ENCODE measurements at regions not wholly inside any gene's neighbourhood (a gene's known extent, or its start where the extent isn't known, plus 50 kb on each side); places are given as distances from the start of the nearest gene placed in this dataset.

DNA sequence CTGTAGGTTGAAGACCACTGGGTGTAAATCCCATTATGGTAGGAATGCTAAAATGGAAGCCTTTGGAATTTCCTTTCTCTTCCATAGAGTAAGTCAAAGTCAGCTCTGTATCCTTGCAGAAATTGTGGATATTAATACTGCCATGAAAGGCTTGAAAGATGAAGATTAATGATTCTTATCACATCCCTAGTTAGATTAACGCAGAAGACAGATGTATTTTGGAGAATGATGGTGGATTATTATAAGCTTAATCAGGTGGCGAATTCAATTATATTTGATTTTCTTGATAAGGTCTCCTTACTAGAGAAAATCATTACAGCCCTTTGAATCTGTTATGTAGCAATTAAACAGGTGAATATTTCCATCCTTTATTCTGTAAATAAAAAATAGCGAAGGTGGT lies 270.1 kb downstream of the PHF14 start:
- H3K4me1 ChIP-seq (ENCODE audit: low read length): no peaks in the 10 kb centered on the region
- H3K27me3 ChIP-seq (replicated peaks; ENCODE audit: insufficient read depth, low read length): no peaks in the 10 kb centered on the region
- H3K27ac ChIP-seq (ENCODE audit: low read length): no peak overlapping the region
- H3K4me2 ChIP-seq (ENCODE audit: low read depth, low read length): no peak overlapping the region
- TF ChIP-seq EZH2 (optimal IDR thresholded peaks at IDR 0.05; ENCODE audit: low read depth, low read length) (no peak), EZH2phosphoT487 (IDR thresholded peaks at IDR 0.05; ENCODE audit: low read length) (no peak)
- TF ChIP-seq, protein P1, sequence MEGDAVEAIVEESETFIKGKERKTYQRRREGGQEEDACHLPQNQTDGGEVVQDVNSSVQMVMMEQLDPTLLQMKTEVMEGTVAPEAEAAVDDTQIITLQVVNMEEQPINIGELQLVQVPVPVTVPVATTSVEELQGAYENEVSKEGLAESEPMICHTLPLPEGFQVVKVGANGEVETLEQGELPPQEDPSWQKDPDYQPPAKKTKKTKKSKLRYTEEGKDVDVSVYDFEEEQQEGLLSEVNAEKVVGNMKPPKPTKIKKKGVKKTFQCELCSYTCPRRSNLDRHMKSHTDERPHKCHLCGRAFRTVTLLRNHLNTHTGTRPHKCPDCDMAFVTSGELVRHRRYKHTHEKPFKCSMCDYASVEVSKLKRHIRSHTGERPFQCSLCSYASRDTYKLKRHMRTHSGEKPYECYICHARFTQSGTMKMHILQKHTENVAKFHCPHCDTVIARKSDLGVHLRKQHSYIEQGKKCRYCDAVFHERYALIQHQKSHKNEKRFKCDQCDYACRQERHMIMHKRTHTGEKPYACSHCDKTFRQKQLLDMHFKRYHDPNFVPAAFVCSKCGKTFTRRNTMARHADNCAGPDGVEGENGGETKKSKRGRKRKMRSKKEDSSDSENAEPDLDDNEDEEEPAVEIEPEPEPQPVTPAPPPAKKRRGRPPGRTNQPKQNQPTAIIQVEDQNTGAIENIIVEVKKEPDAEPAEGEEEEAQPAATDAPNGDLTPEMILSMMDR (IDR thresholded peaks at IDR 0.05; ENCODE audit: low read length): no peak
- H3K9me2 ChIP-seq (replicated peaks; ENCODE audit: insufficient read depth, low read length): no peaks in the 10 kb centered on the region
- no peaks in the 10 kb centered on the region for H3K36me3 ChIP-seq (replicated peaks; ENCODE audit: insufficient read depth, low read length)
- no peak overlapping the region for H2AFZ ChIP-seq (ENCODE audit: low read length)
- no peak for DNase-seq
- no peak overlapping the region for H3K9ac ChIP-seq (ENCODE audit: low read length)
- no peaks in the 10 kb centered on the region for H4K20me1 ChIP-seq (ENCODE audit: insufficient read depth, low read length)
- H3K9me3 ChIP-seq (replicated peaks; ENCODE audit: insufficient read depth, low read length): no peaks in the 10 kb centered on the region
- no peaks in the 10 kb centered on the region for H3K79me2 ChIP-seq (ENCODE audit: low read length)
- no peaks in the 10 kb centered on the region for H3F3A ChIP-seq (ENCODE audit: insufficient read depth, low read length)
- H3K4me3 ChIP-seq (ENCODE audit: low read length): no peak overlapping the region

DNA sequence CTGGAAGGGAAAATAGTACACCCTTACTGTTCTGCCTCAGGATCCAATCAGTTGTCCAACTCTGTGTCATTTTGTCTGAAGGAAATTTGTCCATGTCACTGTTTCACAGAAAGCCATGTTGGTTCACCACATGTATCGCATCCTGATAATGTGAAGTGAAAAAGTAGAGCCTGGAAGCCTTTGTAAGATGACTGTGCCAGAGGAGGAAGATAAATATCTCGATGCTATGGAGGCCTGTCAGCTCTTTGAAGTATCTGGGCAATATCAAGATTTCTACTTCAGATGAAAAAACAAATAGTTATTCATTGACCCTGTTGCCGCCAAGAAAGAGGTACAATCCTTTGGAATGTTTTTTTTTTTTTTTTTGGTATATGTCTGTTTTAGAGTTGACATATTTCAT lies 270.5 kb downstream of the PHF14 start:
- Histone ChIP-seq H3K4me3 (ENCODE audit: low read length) (no peak overlapping the region), H3K4me1 (ENCODE audit: low read length) (no peaks in the 10 kb centered on the region), H3K27me3 (replicated peaks; ENCODE audit: insufficient read depth, low read length) (no peaks in the 10 kb centered on the region), H3K4me2 (ENCODE audit: low read depth, low read length) (no peak overlapping the region), H3K36me3 (replicated peaks; ENCODE audit: insufficient read depth, low read length) (no peaks in the 10 kb centered on the region), H3K9me3 (replicated peaks; ENCODE audit: insufficient read depth, low read length) (no peaks in the 10 kb centered on the region), H3F3A (ENCODE audit: insufficient read depth, low read length) (no peaks in the 10 kb centered on the region), H4K20me1 (ENCODE audit: insufficient read depth, low read length) (no peaks in the 10 kb centered on the region), H3K27ac (ENCODE audit: low read length) (no peak overlapping the region), H3K79me2 (ENCODE audit: low read length) (no peaks in the 10 kb centered on the region), H2AFZ (ENCODE audit: low read length) (no peak overlapping the region), H3K9me2 (replicated peaks; ENCODE audit: insufficient read depth, low read length) (no peaks in the 10 kb centered on the region), H3K9ac (ENCODE audit: low read length) (no peak overlapping the region)
- TF ChIP-seq EZH2phosphoT487 (IDR thresholded peaks at IDR 0.05; ENCODE audit: low read length): no peak
- TF ChIP-seq EZH2 (optimal IDR thresholded peaks at IDR 0.05; ENCODE audit: low read depth, low read length): no peak
- TF ChIP-seq, protein P1 (IDR thresholded peaks at IDR 0.05; ENCODE audit: low read length): no peak
- no peak for DNase-seq

DNA sequence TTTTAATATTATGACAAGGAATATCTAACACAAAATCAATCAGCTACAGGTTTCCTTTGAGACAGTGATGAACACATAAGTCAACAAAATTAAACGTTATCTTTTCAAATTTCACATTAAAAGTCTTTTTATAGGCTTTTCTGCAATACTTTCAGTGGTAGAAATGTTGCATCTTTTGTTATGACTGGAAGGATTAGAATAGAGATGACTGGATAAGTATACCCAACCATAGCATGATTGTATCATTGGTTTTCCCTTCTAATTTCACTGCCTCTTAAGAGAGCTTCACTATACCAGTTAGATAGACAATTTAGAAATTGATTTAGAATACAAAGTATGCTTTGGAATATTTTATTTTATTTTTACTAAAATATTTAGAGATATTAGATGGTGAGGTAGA lies 273.9 kb downstream of the PHF14 start:
- Histone ChIP-seq H3K4me1 (ENCODE audit: low read length) (no peaks in the 10 kb centered on the region), H3K9me2 (replicated peaks; ENCODE audit: insufficient read depth, low read length) (no peaks in the 10 kb centered on the region), H3K4me2 (ENCODE audit: low read depth, low read length) (no peak overlapping the region), H3K36me3 (replicated peaks; ENCODE audit: insufficient read depth, low read length) (no peaks in the 10 kb centered on the region), H3K9me3 (replicated peaks; ENCODE audit: insufficient read depth, low read length) (no peaks in the 10 kb centered on the region), H3K4me3 (ENCODE audit: low read length) (no peak overlapping the region), H3K27ac (ENCODE audit: low read length) (no peak overlapping the region), H3K79me2 (ENCODE audit: low read length) (no peaks in the 10 kb centered on the region), H3F3A (ENCODE audit: insufficient read depth, low read length) (no peaks in the 10 kb centered on the region), H2AFZ (ENCODE audit: low read length) (no peak overlapping the region), H3K27me3 (replicated peaks; ENCODE audit: insufficient read depth, low read length) (no peaks in the 10 kb centered on the region), H3K9ac (ENCODE audit: low read length) (no peak overlapping the region), H4K20me1 (ENCODE audit: insufficient read depth, low read length) (no peaks in the 10 kb centered on the region)
- TF ChIP-seq, protein P1 (IDR thresholded peaks at IDR 0.05; ENCODE audit: low read length): no peak
- TF ChIP-seq EZH2 (optimal IDR thresholded peaks at IDR 0.05; ENCODE audit: low read depth, low read length) (no peak), EZH2phosphoT487 (IDR thresholded peaks at IDR 0.05; ENCODE audit: low read length) (no peak)
- no peak for DNase-seq
